ENCODE measurements at regions not wholly inside any gene's neighbourhood (a gene's known extent, or its start where the extent isn't known, plus 50 kb on each side); places are given as distances from the start of the nearest gene placed in this dataset.

GRCh38 chr22:47390026-47390970 is 627.8 kb downstream of the TBC1D22A start:
- DNase-seq (ENCODE audit: low read depth): no peak
- FAIRE-seq: no peak
- no peak for TF ChIP-seq CTCF (IDR thresholded peaks at IDR 0.05; ENCODE audit: insufficient read depth, low read length, severe bottlenecking)
- no peaks in the 10 kb centered on the region for H3K36me3 ChIP-seq (ENCODE audit: control insufficient read depth, insufficient read depth, low read length)
- H3K4me3 ChIP-seq (ENCODE audit: low read depth, low read length): no peak overlapping the region
- H3K27me3 ChIP-seq (ENCODE audit: control insufficient read depth, insufficient read depth, low read length): no peaks in the 10 kb centered on the region

- Histone ChIP-seq H3K4me3 (ENCODE audit: low read depth, low read length) (no peak overlapping the region), H3K36me3 (ENCODE audit: control insufficient read depth, insufficient read depth, low read length) (no peaks in the 10 kb centered on the region), H3K27me3 (ENCODE audit: control insufficient read depth, insufficient read depth, low read length) (no peaks in the 10 kb centered on the region)
- DNase-seq (ENCODE audit: low read depth) (no peak), FAIRE-seq (no peak)
- TF ChIP-seq CTCF (IDR thresholded peaks at IDR 0.05; ENCODE audit: insufficient read depth, low read length, severe bottlenecking): no peak
These were observed 626.8 kb downstream of the TBC1D22A start for GRCh38 chr22:47389201-47389600.

GRCh38 chr22:47388778-47389177 is 626.3 kb downstream of the TBC1D22A start:
- FAIRE-seq (no peak), DNase-seq (ENCODE audit: low read depth) (no peak)
- no peaks in the 10 kb centered on the region for H3K36me3 ChIP-seq (ENCODE audit: control insufficient read depth, insufficient read depth, low read length)
- H3K4me3 ChIP-seq (ENCODE audit: low read depth, low read length): no peak overlapping the region
- no peak for TF ChIP-seq CTCF (IDR thresholded peaks at IDR 0.05; ENCODE audit: insufficient read depth, low read length, severe bottlenecking)
- no peaks in the 10 kb centered on the region for H3K27me3 ChIP-seq (ENCODE audit: control insufficient read depth, insufficient read depth, low read length)

GRCh38 chr22:47388331-47388730 is 625.9 kb downstream of the TBC1D22A start:
- H3K4me3 ChIP-seq (ENCODE audit: low read depth, low read length): no peak overlapping the region
- no peaks in the 10 kb centered on the region for H3K27me3 ChIP-seq (ENCODE audit: control insufficient read depth, insufficient read depth, low read length)
- TF ChIP-seq CTCF (IDR thresholded peaks at IDR 0.05; ENCODE audit: insufficient read depth, low read length, severe bottlenecking): no peak
- no peaks in the 10 kb centered on the region for H3K36me3 ChIP-seq (ENCODE audit: control insufficient read depth, insufficient read depth, low read length)
- DNase-seq (ENCODE audit: low read depth) (no peak), FAIRE-seq (no peak)

GRCh38 chr22:47386812-47387510 is 624.5 kb downstream of the TBC1D22A start:
- no peaks in the 10 kb centered on the region for H3K36me3 ChIP-seq (ENCODE audit: control insufficient read depth, insufficient read depth, low read length)
- no peak for TF ChIP-seq CTCF (IDR thresholded peaks at IDR 0.05; ENCODE audit: insufficient read depth, low read length, severe bottlenecking)
- DNase-seq (ENCODE audit: low read depth) (no peak), FAIRE-seq (no peak)
- no peaks in the 10 kb centered on the region for H3K27me3 ChIP-seq (ENCODE audit: control insufficient read depth, insufficient read depth, low read length)
- no peak overlapping the region for H3K4me3 ChIP-seq (ENCODE audit: low read depth, low read length)

Data from bronchial epithelial cell (primary cell).